HPDE6-E6E7 (cell line): ENCODE measurements at regions not wholly inside any gene's neighbourhood (a gene's known extent, or its start where the extent isn't known, plus 50 kb on each side); places are given as distances from the start of the nearest gene placed in this dataset.

ENCODE experiments used
- DNase-seq: peaks from one replicate; pipeline ENCODE4 v3.0.0; 2011; ENCODE audit warnings: missing footprints; ENCODE audit errors: extremely low spot score

- no peak for DNase-seq
Measured at GRCh38 chr21:16815243-16815642, 697.6 kb upstream of the CXADR start.

DNA sequence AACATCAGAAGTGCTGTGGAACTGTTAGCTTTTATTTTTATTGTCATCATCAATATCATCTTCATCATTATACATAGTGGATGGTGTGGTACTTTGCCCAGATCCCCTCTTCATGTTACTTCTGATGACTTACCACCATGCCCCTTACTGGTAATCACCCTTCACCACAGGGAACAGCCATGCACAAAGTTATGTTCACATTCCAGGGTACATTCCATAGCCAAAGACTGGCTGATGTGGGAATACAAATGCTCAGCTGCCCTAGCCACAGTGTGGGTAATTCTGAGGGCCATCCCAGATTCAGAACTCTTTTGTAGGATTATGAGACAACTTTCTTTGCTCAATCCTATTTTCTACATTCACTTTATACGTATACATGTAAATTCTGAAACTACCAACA, 691.3 kb upstream of the CXADR start:
- no peak for DNase-seq

GRCh38 chr21:16829532-16829931, 683.3 kb upstream of the CXADR start:
- DNase-seq = no peak

DNA sequence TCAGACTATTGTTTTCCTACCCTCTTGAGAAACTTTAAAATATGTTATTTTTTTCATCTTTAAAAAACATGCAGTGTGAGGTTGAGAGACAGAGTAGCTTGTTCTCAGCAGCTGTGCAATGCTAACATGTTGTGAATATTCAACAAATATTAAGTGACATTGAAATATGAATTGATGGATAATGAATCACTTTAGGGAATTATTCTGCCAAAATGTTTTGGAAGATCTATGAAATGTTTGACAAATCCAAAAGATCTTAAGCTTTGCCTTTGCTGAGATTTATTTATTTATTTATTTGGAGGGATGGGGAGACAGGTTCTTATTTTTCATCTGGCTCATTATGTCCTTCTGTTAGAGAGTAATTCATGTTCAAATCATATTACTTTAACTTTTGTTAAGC, 680.1 kb upstream of the CXADR start:
- DNase-seq = no peak

DNA sequence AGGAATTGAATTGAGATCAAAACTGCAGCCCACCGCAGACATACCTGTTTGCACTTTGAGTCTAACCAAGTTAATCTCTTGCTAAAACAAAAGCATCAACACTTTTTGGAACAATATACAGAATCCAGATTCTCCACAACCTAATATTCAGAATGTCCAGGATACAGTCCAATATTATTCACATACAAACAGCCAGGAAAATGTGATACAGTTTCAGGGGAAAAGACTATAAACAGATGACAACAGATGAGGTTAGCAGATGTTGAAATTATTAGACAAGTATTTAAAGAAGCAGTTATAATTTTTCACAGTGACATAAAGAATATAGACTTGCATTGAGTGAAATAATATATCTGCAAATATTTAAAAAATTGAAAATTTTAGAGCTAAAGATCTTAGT, 678.1 kb upstream of the CXADR start:
- DNase-seq = no peak

- no peak for DNase-seq
Measured at GRCh38 chr21:16837321-16837720, 675.5 kb upstream of the CXADR start.

DNA sequence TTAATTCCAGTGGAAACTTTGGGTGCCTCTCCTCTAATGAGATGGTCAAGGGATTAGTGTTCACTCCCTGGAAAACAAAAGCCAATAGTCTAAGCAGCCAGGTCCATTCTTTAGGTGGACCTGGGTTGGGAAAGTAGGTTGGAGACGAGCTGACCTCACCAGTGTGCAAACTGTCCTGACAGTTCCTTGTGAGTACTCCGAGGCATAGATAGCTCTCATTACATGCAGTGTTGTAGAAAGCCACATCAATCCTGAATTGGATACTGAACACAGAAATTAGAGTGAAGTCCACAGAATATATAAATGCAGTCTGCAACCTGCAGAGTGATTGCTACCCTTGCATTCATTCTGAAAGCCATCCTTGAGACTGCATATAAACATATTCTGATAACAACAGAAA, 675.1 kb upstream of the CXADR start:
- no peak for DNase-seq

DNA sequence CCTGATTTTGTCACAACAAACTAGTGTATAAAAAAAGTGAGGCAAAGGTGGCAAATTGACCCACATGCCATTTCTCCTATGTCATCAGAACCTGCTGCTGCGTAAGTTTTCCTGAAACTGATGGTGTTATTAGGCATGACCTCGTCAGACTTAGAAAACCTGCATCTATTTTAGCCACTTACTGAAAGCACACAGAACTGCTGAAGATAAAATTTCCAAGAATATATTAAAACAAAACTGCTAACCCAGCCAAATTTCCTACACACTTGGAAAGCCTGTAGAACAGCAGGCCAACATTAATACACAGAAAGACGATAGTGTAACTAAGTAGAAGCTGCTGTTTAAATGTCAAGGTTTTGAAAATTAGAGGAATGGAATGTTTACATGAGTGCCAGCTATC, 674.5 kb upstream of the CXADR start:
- no peak for DNase-seq

- DNase-seq = no peak
Measured at GRCh38 chr21:16840538-16840937, 672.3 kb upstream of the CXADR start.

DNA sequence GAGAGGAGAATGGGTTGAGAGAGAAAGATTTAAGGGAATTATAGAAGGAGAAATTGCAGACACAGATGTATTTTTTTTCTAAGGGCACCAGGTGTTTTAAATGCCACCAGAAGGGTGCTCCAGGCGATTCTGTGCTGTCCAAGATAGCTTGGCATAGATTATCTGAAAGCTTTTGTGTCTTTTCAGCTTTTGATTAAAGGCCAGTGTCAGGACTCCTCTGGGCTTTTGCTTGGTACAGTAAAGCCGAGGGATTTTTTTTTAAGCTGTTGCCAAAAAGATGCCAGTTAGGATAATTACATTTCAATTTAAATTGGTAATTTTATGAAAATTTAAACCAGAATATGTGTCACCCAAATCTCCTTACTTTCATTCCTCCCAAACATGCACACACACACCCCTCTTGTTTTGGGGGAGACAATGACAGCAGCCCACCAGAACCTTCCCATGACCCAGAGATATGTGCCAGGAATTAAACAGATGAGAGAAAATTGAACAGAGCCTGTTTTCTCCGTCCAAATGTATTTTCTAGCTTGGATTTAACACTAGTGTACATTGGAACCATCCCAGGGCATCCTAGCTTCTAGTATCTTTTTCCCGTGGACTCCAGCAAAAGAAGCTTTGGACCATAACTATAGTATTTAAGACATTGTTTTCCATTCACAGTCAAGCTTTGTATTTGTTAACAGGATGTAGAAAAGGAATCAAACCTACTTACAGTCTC, 670.7 kb upstream of the CXADR start:
- no peak for DNase-seq

DNA sequence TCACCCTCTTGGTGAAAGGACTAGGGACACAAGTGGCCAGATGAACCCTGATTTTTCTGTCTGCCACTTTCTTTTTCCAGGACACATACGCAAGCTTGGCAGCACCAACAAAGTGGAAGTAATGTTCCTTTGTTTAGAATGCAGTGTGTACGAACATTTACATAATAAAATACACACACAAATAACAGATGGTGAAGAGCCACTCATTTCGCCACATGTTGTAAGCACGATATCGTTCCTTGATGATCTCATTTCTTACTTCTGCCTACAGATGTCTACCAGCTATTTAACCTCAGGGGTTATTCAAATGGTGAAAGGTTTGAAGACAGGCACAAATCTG, 670.2 kb upstream of the CXADR start:
- DNase-seq = no peak

- DNase-seq = no peak
Measured at GRCh38 chr21:16847211-16847610, 665.6 kb upstream of the CXADR start.

DNA sequence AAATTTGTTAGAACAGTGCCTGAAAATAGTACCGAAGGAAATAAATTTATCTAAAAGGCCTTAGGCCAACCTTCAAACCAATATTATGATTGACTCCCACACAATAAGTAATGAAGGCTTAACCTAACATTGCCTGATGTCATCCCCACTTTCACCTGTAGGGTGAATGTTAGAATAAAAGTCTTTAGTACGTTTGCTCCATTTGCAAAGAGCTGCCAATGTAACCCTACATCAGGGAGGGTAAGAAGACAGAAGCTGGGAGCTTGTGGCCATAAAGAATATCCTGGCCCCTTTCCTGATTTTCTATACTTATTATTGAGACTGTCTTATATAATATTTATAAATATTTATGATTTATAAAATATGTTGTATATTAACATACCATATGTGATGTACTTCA, 661.8 kb upstream of the CXADR start:
- DNase-seq = no peak

- DNase-seq = no peak
Measured at GRCh38 chr21:16855164-16855667, 657.6 kb upstream of the CXADR start.

DNA sequence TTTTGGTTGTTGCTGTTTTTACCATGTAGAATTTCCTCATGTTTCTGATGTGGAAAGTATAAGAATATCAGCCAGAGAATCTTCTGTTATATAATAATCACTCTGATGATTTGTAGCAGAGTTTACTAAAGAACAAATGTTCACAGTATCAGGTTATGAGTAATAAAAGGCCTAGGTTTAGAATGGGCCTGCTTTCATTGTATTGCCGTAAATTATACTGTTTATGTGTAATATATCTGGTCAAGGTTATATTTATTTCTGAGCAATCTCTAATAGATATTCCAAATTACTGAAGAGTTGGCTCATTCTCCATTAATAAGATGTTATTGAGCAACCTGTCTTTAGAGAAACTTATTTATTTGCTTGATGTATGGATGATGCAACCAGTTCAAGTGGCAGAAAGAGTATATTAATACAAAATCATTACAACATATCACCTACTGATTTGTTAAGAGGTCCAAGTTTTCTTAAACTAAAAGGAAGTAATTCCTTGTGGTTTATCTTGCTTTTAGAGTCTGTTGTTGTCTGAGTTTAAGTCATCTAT, 649.4 kb upstream of the CXADR start:
- DNase-seq = no peak

DNA sequence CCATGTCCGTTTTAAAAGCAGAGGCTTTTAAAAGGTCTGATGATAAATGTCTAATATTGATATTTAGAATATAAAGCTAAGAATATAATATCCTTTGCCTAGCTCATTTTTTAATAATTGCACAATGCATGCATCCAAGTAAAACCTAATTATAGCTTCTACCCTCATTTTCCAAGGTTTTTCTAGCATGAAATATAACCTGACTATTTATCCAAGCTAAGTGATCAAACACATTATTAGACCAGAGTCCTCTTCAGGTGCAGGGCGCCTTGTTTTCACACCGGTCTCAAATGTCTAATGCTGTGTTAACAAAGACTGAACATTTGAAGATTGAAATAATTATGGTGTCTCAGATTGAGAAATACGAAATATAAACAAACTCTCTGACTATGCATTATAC, 648.9 kb upstream of the CXADR start:
- DNase-seq = no peak

DNA sequence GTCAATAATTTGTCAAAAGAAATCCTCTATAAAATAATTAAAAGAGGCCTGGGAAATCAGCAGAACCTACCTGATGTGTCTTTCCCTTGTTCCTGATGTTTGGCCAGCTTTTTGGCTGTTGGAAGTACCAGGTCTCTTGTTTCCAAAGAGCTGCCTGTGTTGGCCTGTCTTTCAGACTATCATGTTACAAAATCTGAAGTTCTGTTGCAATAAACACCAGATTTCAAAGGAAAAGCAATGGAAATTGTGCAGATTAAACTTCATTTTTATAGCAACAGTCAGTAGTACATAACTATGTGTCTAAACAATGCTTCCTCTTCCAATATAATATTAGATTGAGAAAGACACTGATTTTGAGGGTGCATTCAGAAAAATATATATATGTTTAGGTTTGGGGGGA, 647.2 kb upstream of the CXADR start:
- no peak for DNase-seq

DNA sequence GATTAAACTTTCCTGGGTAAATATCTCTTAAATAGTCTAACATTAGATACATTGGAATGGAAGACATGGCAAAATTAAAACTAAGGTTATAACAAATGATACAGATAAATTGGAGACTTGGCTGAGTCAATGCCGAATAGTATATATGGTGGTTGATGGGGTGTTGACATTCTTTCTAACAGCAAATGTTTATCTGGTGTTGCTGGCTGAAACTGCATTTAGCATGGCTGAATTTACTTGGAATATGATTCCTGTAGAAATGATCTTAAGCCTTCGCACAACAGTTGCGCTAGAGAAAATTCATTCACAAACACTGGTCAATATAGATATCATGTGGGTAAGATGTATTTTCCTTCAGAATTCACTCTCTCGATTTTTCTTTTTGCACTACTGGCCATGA, 646.0 kb upstream of the CXADR start:
- DNase-seq = no peak

- DNase-seq = no peak
Measured at GRCh38 chr21:16870103-16870502, 642.7 kb upstream of the CXADR start.

DNA sequence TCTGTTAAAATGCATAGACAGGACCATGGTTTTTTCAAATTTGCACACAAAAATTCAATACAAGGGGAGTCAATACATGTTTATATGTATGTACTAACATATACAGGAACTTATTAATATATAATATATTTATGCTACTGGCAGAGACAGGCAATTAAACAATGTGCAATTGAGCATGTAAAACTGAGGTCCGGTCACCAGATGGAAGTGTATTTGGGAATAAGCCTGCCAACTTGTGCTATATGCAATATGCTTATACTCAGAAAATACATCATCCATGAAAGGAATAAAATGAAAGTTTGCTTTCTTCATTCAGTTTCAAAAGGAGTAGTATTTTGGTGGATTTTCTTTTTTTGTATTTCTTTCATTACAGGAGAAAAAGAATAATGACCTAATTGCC, 640.2 kb upstream of the CXADR start:
- no peak for DNase-seq

- DNase-seq = no peak
Measured at GRCh38 chr21:16873176-16873575, 639.7 kb upstream of the CXADR start.

DNA sequence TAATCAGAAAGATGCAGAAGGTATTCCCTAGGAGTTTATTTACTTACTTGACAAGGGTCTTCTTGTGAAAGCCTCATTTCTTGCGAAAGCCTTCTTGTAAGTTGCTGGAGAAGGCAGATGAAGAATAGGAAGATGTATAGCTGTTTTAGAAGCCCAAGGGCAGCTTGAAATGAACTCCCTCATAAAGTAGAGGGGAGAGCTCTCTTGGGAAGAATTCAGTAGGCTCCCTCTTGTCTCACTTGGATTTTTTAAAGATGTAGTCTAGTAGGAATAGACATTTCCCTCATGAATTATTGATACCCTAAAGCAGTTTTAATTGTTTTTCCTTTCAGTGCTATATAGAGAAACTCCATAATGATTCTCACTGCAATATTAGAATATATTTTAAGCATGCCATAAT, 639.2 kb upstream of the CXADR start:
- DNase-seq = no peak

DNA sequence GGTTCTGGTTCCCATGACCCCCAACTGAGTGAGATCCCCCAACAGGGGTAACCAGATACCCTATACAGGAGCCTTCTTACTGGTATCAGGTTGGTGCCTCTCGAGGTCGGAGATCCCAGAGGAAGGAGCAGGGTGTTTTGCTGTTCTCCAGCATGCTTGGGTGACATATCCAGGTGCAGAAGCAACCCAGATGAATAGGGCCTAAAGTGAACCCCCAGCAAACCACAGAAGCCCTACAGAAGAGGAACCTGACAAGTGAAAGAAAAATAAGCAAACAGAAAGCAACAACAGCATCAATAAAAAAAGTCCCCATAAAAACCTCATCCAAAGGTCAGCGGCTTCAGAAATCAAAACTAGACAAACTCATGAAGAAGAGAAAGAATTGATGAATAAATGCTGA, 633.4 kb upstream of the CXADR start:
- no peak for DNase-seq

GRCh38 chr21:16891821-16892220, 621.0 kb upstream of the CXADR start:
- DNase-seq = no peak
